ENCODE measurements at regions not wholly inside any gene's neighbourhood (a gene's known extent, or its start where the extent isn't known, plus 50 kb on each side); places are given as distances from the start of the nearest gene placed in this dataset.
"Not testable (repeated sequence)": the region's sequence is repeated elsewhere in the genome, so short reads cannot be mapped to it uniquely, and the experiment has no call there.

GRCh38 chr15:93942269-93942694 lies 289.1 kb upstream of the MCTP2 start:
- DNase-seq (ENCODE audit: low read depth) = no peak

DNA sequence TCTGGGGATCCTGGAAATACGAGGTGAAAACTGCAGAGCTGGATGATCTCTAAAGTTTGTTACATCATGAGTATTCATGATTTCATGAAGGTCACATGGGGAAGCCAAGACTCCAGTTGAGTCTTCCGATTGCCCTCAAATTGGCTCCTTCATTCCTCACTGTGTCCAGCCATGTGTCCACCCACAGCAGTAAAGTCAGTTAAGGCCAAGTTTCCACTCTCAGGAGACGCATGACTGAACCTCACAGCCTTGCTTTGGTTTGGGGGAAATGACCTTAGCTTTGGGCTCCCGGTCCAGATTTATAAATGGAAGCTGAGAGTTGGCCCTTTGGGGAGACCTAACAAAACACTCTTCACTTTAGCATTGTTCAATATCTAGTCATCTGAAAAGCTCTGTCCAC lies 289.7 kb upstream of the MCTP2 start:
- no peak for DNase-seq (ENCODE audit: low read depth)

GRCh38 chr15:93940226-93940625 lies 291.1 kb upstream of the MCTP2 start:
- no peak for DNase-seq (ENCODE audit: low read depth)

GRCh38 chr15:93932164-93932776 lies 299.1 kb upstream of the MCTP2 start:
- no peak for DNase-seq (ENCODE audit: low read depth)

DNA sequence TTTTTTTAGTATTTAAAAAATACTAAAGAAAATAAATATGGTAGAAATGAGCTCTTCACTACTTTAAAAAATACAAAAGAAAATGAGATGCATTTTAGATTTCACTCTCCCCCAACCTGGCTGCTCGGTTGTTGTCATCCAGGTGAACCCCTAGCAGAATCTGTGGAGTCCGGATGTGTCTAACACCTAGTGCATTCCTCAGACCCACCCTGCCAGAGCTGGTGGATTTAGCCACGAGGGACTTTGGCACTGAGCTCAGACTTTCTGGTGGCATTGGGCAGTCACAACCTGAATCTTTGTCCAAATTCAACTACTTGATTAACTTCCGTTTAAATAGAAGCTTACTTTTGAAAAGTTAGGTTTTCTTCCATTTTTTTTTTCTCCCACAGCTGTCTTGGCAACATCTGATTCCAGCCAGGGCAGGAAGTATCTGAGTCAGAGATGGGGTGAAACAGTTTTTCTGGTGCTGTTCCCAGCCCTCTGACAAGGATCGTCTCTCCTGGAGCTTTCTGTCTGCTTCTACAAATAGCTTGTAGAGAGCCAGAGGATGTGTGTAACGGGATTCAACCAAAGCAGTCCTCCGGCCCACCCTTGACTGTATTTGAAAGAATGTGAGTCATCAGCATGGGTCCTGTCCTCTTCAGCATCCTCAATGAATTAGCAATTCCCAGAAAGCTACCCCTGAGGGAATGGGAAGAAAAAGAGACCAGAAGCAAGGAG lies 301.8 kb upstream of the MCTP2 start:
- DNase-seq (ENCODE audit: low read depth) = no peak

GRCh38 chr15:93920204-93920603 lies 311.2 kb upstream of the MCTP2 start:
- no peak for DNase-seq (ENCODE audit: low read depth)

- DNase-seq (ENCODE audit: low read depth) = not testable (repeated sequence)
Measured at GRCh38 chr15:93918801-93919200, 312.6 kb upstream of the MCTP2 start.

DNA sequence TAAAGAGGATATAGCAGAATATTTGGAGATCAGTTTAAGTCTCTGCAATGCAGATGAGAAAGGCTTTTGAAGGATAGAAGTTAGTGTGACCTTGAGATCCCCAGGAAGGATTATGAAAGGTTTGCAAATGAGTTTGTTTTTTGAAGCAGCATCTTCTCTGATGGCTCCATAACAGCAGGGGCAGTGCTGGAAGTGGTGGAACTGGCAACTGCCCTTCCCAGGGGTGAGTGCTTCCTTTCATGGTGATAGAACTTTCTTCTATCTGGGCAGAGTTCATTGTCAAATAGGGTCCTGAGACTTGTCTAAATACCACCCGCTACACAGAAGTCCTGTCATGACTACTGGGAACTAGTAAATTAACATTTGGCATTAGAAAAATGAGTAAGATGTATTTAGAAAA lies 314.2 kb upstream of the MCTP2 start:
- no peak for DNase-seq (ENCODE audit: low read depth)

GRCh38 chr15:93913871-93914270 lies 317.5 kb upstream of the MCTP2 start:
- no peak for DNase-seq (ENCODE audit: low read depth)

DNA sequence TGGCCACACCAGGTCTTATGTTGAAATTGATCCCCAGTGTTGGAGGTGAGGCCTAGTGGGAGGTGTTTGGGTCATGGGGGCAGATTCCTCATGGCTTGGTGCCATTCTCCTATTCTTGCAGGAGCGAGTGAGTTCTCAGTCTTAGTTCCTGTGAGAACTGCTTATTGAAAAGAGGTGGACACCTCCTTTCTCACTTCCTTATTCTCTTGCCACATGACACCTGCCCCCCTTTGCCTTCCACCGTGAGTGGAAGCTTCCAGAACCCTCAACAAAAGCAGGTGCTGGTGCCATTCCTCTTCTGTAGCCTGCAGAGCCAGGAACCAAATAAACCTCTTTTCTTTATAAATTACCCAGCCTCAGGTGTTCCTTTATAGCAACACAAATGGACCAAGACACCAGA lies 318.1 kb upstream of the MCTP2 start:
- no peak for DNase-seq (ENCODE audit: low read depth)

GRCh38 chr15:93900476-93901400 lies 330.6 kb upstream of the MCTP2 start:
- no peak for DNase-seq (ENCODE audit: low read depth)

GRCh38 chr15:93899817-93900216 lies 331.5 kb upstream of the MCTP2 start:
- no peak for DNase-seq (ENCODE audit: low read depth)

DNA sequence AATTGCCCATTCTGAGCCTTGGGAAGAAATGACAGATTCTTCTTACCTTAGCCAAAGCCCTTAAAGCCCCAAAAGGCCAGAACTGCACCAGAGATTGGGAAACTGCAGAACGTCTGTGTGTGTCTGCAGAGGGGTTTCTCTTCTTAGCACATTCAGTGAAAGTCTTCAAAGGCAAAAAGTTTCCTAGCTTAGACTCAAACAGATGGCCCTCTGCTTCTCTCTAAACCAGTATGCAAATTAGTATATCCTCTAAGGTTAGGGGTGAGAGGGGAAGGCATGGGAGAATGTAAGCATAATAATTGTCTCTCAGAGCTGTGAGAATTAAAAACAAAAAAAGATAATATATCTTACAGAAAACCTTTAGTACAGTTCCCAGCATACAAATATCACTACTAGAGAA lies 334.0 kb upstream of the MCTP2 start:
- DNase-seq (ENCODE audit: low read depth) = no peak

- DNase-seq (ENCODE audit: low read depth) = no peak
Measured at GRCh38 chr15:93895976-93896770, 335.2 kb upstream of the MCTP2 start.

DNA sequence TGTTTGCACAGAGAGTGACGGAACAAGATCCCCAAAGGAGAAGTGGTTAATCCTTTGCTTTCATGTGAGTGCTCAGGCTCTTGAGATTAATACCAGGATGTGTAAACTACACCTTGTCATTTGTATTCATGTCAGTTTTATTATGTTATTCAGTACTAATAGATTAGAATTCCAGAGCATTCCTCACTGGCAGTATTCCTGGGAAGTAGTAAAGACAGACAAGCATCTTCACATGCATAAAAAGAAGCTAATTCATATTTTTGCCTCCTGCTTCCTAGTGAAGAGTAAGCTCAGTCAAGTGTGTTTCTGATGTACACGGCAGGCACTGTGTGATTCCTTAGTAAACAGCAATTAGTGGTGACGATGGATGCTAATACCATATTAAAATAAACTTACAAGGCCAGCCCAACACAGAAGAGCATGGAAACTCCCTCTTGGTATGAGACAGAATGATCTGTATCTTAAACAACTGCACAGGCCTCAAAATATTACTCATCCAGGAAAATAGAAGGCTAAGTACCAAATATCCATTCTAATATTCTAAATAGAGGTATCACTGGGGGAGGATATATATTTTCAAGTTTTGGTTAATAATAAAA lies 336.8 kb upstream of the MCTP2 start:
- no peak for DNase-seq (ENCODE audit: low read depth)

DNA sequence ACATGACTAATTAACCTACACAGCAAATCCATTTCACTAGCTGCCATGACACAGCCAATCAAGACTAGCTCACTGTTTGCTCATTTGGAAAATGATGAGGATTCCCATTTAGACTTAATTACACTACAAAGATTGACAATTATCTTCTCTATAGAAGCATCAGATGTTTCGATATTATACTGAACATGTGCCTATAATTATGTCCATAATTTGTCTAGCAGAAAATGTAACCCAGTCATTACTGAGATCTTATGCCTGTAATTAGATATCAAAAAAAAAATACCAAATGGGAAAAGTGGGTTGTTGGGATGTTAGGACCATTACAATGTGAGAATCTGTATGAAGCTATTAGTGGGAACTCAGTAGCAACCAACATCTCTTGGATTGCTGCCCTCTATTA lies 344.2 kb upstream of the MCTP2 start:
- DNase-seq (ENCODE audit: low read depth) = no peak

GRCh38 chr15:93882779-93883178 lies 348.6 kb upstream of the MCTP2 start:
- no peak for DNase-seq (ENCODE audit: low read depth)

GRCh38 chr15:93882141-93882540 lies 349.2 kb upstream of the MCTP2 start:
- no peak for DNase-seq (ENCODE audit: low read depth)

- no peak for DNase-seq (ENCODE audit: low read depth)
Measured at GRCh38 chr15:93881310-93881709, 350.1 kb upstream of the MCTP2 start.

- no peak for DNase-seq (ENCODE audit: low read depth)
Measured at GRCh38 chr15:93880358-93880757, 351.0 kb upstream of the MCTP2 start.

- DNase-seq (ENCODE audit: low read depth) = no peak
Measured at GRCh38 chr15:93870583-93870982, 360.8 kb upstream of the MCTP2 start.

DNA sequence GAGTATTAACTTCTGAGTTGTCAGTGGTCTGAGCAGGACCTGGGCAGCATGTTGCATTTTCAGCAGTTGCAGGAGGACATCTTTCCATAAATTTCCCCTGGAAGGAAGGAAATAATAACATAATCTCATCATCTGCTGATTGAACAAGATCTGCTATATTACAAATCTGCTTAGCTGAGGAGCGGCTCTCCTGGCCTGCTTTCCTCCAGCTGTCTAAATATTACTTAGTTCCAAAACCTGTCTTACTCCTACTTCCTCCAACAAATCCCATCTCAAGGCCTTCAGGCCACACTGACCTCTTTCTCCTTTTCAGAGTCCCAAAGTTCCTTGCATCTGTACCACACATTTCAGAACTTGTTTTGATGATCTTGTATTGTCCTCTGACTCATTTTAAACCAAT lies 364.4 kb upstream of the MCTP2 start:
- no peak for DNase-seq (ENCODE audit: low read depth)

All from CMK (cell line).